ENCODE measurements at regions not wholly inside any gene's neighbourhood (a gene's known extent, or its start where the extent isn't known, plus 50 kb on each side); places are given as distances from the start of the nearest gene placed in this dataset.

GRCh38 chr3:127077068-127077467 lies 94.2 kb downstream of the PLXNA1 start:
- Histone ChIP-seq H3K9ac (ENCODE audit: insufficient read depth, low read length) (no peak overlapping the region), H3K4me1 (ENCODE audit: control insufficient read depth, extremely low read depth, insufficient read depth, low read length) (no peaks in the 10 kb centered on the region), H2AFZ (ENCODE audit: low read length) (no peak overlapping the region), H3K36me3 (ENCODE audit: control insufficient read depth, insufficient read depth, low read length) (no peaks in the 10 kb centered on the region), H4K20me1 (ENCODE audit: control insufficient read depth, extremely low read depth, insufficient read depth, low read length) (no peaks in the 10 kb centered on the region), H3K27ac (ENCODE audit: insufficient read depth, low read length) (no peak overlapping the region), H3K27me3 (ENCODE audit: control insufficient read depth, insufficient read depth, low read length) (no peaks in the 10 kb centered on the region), H3K4me3 (replicated peaks in 1 of 4; ENCODE audit: control extremely low read depth in 1 of 4, insufficient read depth in 1 of 4, low read depth in 3 of 4, low read length in 4 of 4) (no peak overlapping the region), H3K4me2 (ENCODE audit: extremely low read depth, insufficient read depth, low read length) (no peak overlapping the region), H3K79me2 (ENCODE audit: control insufficient read depth, insufficient read depth, low read length) (no peaks in the 10 kb centered on the region), H3K9me3 (ENCODE audit: control insufficient read depth, insufficient read depth, low read depth, low read length) (no peaks in the 10 kb centered on the region)
- TF ChIP-seq EZH2 (IDR thresholded peaks at IDR 0.05; ENCODE audit: low read length, missing control alignments), result no peak
- no peak for DNase-seq (ENCODE audit: low read depth in 2 of 2)

GRCh38 chr3:127077505-127078064 lies 94.7 kb downstream of the PLXNA1 start:
- H3K9ac ChIP-seq (ENCODE audit: insufficient read depth, low read length), result no peak overlapping the region
- TF ChIP-seq EZH2 (IDR thresholded peaks at IDR 0.05; ENCODE audit: low read length, missing control alignments) (no peak), CTCF (conservative IDR thresholded peaks at IDR 0.05 in 1 of 2, IDR thresholded peaks at IDR 0.05 in 1 of 2; ENCODE audit: low read depth in 1 of 2, low read length in 2 of 2) (no peak)
- no peaks in the 10 kb centered on the region for H3K4me1 ChIP-seq (ENCODE audit: control insufficient read depth, extremely low read depth, insufficient read depth, low read length)
- H3K4me3 ChIP-seq (replicated peaks in 1 of 4; ENCODE audit: control extremely low read depth in 1 of 4, insufficient read depth in 1 of 4, low read depth in 3 of 4, low read length in 4 of 4), result no peak overlapping the region
- H4K20me1 ChIP-seq (ENCODE audit: control insufficient read depth, extremely low read depth, insufficient read depth, low read length), result no peaks in the 10 kb centered on the region
- no peak for DNase-seq (ENCODE audit: low read depth in 2 of 2)
- H3K36me3 ChIP-seq (ENCODE audit: control insufficient read depth, insufficient read depth, low read length), result no peaks in the 10 kb centered on the region
- no peaks in the 10 kb centered on the region for H3K27me3 ChIP-seq (ENCODE audit: control insufficient read depth, insufficient read depth, low read length)
- H2AFZ ChIP-seq (ENCODE audit: low read length), result no peak overlapping the region
- no peak overlapping the region for H3K27ac ChIP-seq (ENCODE audit: insufficient read depth, low read length)
- H3K4me2 ChIP-seq (ENCODE audit: extremely low read depth, insufficient read depth, low read length), result no peak overlapping the region
- no peaks in the 10 kb centered on the region for H3K9me3 ChIP-seq (ENCODE audit: control insufficient read depth, insufficient read depth, low read depth, low read length)
- H3K79me2 ChIP-seq (ENCODE audit: control insufficient read depth, insufficient read depth, low read length), result no peaks in the 10 kb centered on the region

GRCh38 chr3:127078626-127079025 lies 95.7 kb downstream of the PLXNA1 start:
- Histone ChIP-seq H3K36me3 (ENCODE audit: control insufficient read depth, insufficient read depth, low read length) (no peaks in the 10 kb centered on the region), H3K9ac (ENCODE audit: insufficient read depth, low read length) (no peak overlapping the region), H4K20me1 (ENCODE audit: control insufficient read depth, extremely low read depth, insufficient read depth, low read length) (no peaks in the 10 kb centered on the region), H3K79me2 (ENCODE audit: control insufficient read depth, insufficient read depth, low read length) (no peaks in the 10 kb centered on the region), H3K4me3 (replicated peaks in 1 of 4; ENCODE audit: control extremely low read depth in 1 of 4, insufficient read depth in 1 of 4, low read depth in 3 of 4, low read length in 4 of 4) (no peak overlapping the region), H3K4me1 (ENCODE audit: control insufficient read depth, extremely low read depth, insufficient read depth, low read length) (no peaks in the 10 kb centered on the region), H3K27me3 (ENCODE audit: control insufficient read depth, insufficient read depth, low read length) (no peaks in the 10 kb centered on the region), H3K27ac (ENCODE audit: insufficient read depth, low read length) (no peak overlapping the region), H3K9me3 (ENCODE audit: control insufficient read depth, insufficient read depth, low read depth, low read length) (no peaks in the 10 kb centered on the region), H2AFZ (ENCODE audit: low read length) (no peak overlapping the region), H3K4me2 (ENCODE audit: extremely low read depth, insufficient read depth, low read length) (no peak overlapping the region)
- TF ChIP-seq CTCF (conservative IDR thresholded peaks at IDR 0.05 in 1 of 2, IDR thresholded peaks at IDR 0.05 in 1 of 2; ENCODE audit: low read depth in 1 of 2, low read length in 2 of 2) (no peak), EZH2 (IDR thresholded peaks at IDR 0.05; ENCODE audit: low read length, missing control alignments) (no peak)
- DNase-seq (ENCODE audit: low read depth in 2 of 2), result no peak

All from fibroblast of lung (primary cell).